ENCODE measurements at regions not wholly inside any gene's neighbourhood (a gene's known extent, or its start where the extent isn't known, plus 50 kb on each side); places are given as distances from the start of the nearest gene placed in this dataset.

GRCh38 chr14:65900164-65900563 is 487.6 kb downstream of the FUT8 start:
- ChIA-PET POLR2A (ENCODE audit: low non-redundant PET) (no interaction called here), CTCF (no interaction called here)
- intact Hi-C loops (cut with micrococcal nuclease; ENCODE audit: unreplicated experiment), result no loop called here
- TF ChIP-seq CTCF (conservative IDR thresholded peaks at IDR 0.05; ENCODE audit: low read depth, low read length), result no peak
- no peak for TF ChIP-seq EZH2 (IDR thresholded peaks at IDR 0.05; ENCODE audit: borderline replicate concordance, low read depth, low read length, poor library complexity, severe bottlenecking)
- no peaks in the 10 kb centered on the region for H3K4me1 ChIP-seq (ENCODE audit: insufficient read depth, low read length, poor library complexity, severe bottlenecking)
- no TSS peak for BruUV-seq (replicated peaks)
- H3K9me3 ChIP-seq (ENCODE audit: low read depth, low read length, poor library complexity, severe bottlenecking), result no peaks in the 10 kb centered on the region
- DNase-seq (ENCODE audit: low spot score), result no peak
- H3K27ac ChIP-seq (ENCODE audit: low read depth, low read length, poor library complexity, severe bottlenecking), result no peak overlapping the region
- H3K4me3 ChIP-seq (ENCODE audit: low read depth, low read length, poor library complexity, severe bottlenecking), result no peak overlapping the region
- H3K36me3 ChIP-seq (ENCODE audit: insufficient read depth, low read length, poor library complexity, severe bottlenecking), result no peaks in the 10 kb centered on the region
- H3K27me3 ChIP-seq (replicated peaks; ENCODE audit: insufficient read depth, low read depth, low read length, poor library complexity), result no peaks in the 10 kb centered on the region

- H3K36me3 ChIP-seq (ENCODE audit: insufficient read depth, low read length, poor library complexity, severe bottlenecking), result no peaks in the 10 kb centered on the region
- no TSS peak for BruUV-seq (replicated peaks)
- no peaks in the 10 kb centered on the region for H3K9me3 ChIP-seq (ENCODE audit: low read depth, low read length, poor library complexity, severe bottlenecking)
- TF ChIP-seq CTCF (conservative IDR thresholded peaks at IDR 0.05; ENCODE audit: low read depth, low read length) (no peak), EZH2 (IDR thresholded peaks at IDR 0.05; ENCODE audit: borderline replicate concordance, low read depth, low read length, poor library complexity, severe bottlenecking) (no peak)
- no peak for DNase-seq (ENCODE audit: low spot score)
- intact Hi-C loops (cut with micrococcal nuclease; ENCODE audit: unreplicated experiment), result no loop called here
- H3K27me3 ChIP-seq (replicated peaks; ENCODE audit: insufficient read depth, low read depth, low read length, poor library complexity), result no peaks in the 10 kb centered on the region
- ChIA-PET POLR2A (ENCODE audit: low non-redundant PET) (no interaction called here), CTCF (no interaction called here)
- no peaks in the 10 kb centered on the region for H3K4me1 ChIP-seq (ENCODE audit: insufficient read depth, low read length, poor library complexity, severe bottlenecking)
- H3K27ac ChIP-seq (ENCODE audit: low read depth, low read length, poor library complexity, severe bottlenecking), result no peak overlapping the region
- H3K4me3 ChIP-seq (ENCODE audit: low read depth, low read length, poor library complexity, severe bottlenecking), result no peak overlapping the region
Observed at GRCh38 chr14:65901595-65901994, 489.1 kb downstream of the FUT8 start.

GRCh38 chr14:65904988-65905387 is 492.5 kb downstream of the FUT8 start:
- Histone ChIP-seq H3K27me3 (replicated peaks; ENCODE audit: insufficient read depth, low read depth, low read length, poor library complexity) (no peaks in the 10 kb centered on the region), H3K4me1 (ENCODE audit: insufficient read depth, low read length, poor library complexity, severe bottlenecking) (no peaks in the 10 kb centered on the region), H3K4me3 (ENCODE audit: low read depth, low read length, poor library complexity, severe bottlenecking) (no peak overlapping the region), H3K9me3 (ENCODE audit: low read depth, low read length, poor library complexity, severe bottlenecking) (no peaks in the 10 kb centered on the region), H3K27ac (ENCODE audit: low read depth, low read length, poor library complexity, severe bottlenecking) (no peak overlapping the region), H3K36me3 (ENCODE audit: insufficient read depth, low read length, poor library complexity, severe bottlenecking) (no peaks in the 10 kb centered on the region)
- CTCF ChIA-PET, result no interaction called here
- TF ChIP-seq EZH2 (IDR thresholded peaks at IDR 0.05; ENCODE audit: borderline replicate concordance, low read depth, low read length, poor library complexity, severe bottlenecking) (no peak), CTCF (conservative IDR thresholded peaks at IDR 0.05; ENCODE audit: low read depth, low read length) (no peak)
- intact Hi-C loops (cut with micrococcal nuclease; ENCODE audit: unreplicated experiment), result no loop called here
- no TSS peak for BruUV-seq (replicated peaks)
- POLR2A ChIA-PET (ENCODE audit: low non-redundant PET), result no interaction called here
- DNase-seq (ENCODE audit: low spot score), result no peak
